ENCODE measurements at regions not wholly inside any gene's neighbourhood (a gene's known extent, or its start where the extent isn't known, plus 50 kb on each side); places are given as distances from the start of the nearest gene placed in this dataset.
"Not testable (repeated sequence)": the region's sequence is repeated elsewhere in the genome, so short reads cannot be mapped to it uniquely, and the experiment has no call there.

- Histone ChIP-seq H3K9ac (ENCODE audit: low read depth, low read length, poor library complexity) (no peak overlapping the region), H3K4me3 (ENCODE audit: low read length in 2 of 2) (no peak overlapping the region), H2BK120ac (ENCODE audit: low read depth, low read length) (no peak overlapping the region), H2BK15ac (ENCODE audit: low read length) (no peak overlapping the region), H2BK12ac (ENCODE audit: low read length) (no peak overlapping the region), H3K79me1 (ENCODE audit: low read depth, low read length) (peaks cover 4% of the 10 kb centered on the region), H3K9me3 (replicated peaks in 1 of 2; ENCODE audit: control insufficient read depth in 2 of 2, insufficient read depth in 1 of 2, low read depth in 1 of 2, low read length in 2 of 2) (no peaks in the 10 kb centered on the region), H2AFZ (ENCODE audit: low read length) (no peak overlapping the region), H2AK5ac (ENCODE audit: low read depth, low read length) (no peak overlapping the region), H3K36me3 (replicated peaks in 1 of 2; ENCODE audit: control insufficient read depth in 2 of 2, insufficient read depth in 2 of 2, low read length in 2 of 2) (peaks cover 0 to 23% of the 10 kb centered on the region in 2 donors), H3K4me2 (ENCODE audit: insufficient read depth, low read length, poor library complexity, severe bottlenecking) (no peak overlapping the region), H2BK5ac (ENCODE audit: low read length) (no peak overlapping the region), H3K4ac (ENCODE audit: low read length) (no peak overlapping the region), H4K8ac (ENCODE audit: low read depth, low read length) (no peak overlapping the region), H3K27ac (replicated peaks; ENCODE audit: low read length) (no peak overlapping the region), H3K18ac (ENCODE audit: low read length) (no peak overlapping the region), H3K27me3 (ENCODE audit: control insufficient read depth in 3 of 3, insufficient read depth in 3 of 3, low read depth in 1 of 3, low read length in 3 of 3) (no peaks in the 10 kb centered on the region), H3K23ac (ENCODE audit: low read depth, low read length, poor library complexity) (no peak overlapping the region), H4K91ac (ENCODE audit: low read depth, low read length, poor library complexity) (no peak overlapping the region), H3K14ac (ENCODE audit: low read length) (no peak overlapping the region), H3K4me1 (ENCODE audit: control insufficient read depth in 2 of 2, insufficient read depth in 1 of 2, low read depth in 1 of 2, low read length in 2 of 2) (peaks cover 2 to 9% of the 10 kb centered on the region in 2 donors)
- no CpG with 5 or more reads among the region's 4 CpGs for WGBS, 2 donors (ENCODE audit: extremely low coverage in 2 of 2, insufficient read length in 2 of 2, insufficient replicate concordance in 1 of 2)
- DNase-seq (ENCODE audit: low spot score) = no peak
Observed at GRCh38 chr9:36462245-36462644, 62.2 kb upstream of the RNF38 start.

- Histone ChIP-seq H2BK5ac (ENCODE audit: low read length) (no peak overlapping the region), H3K4me1 (ENCODE audit: control insufficient read depth in 2 of 2, insufficient read depth in 1 of 2, low read depth in 1 of 2, low read length in 2 of 2) (peaks cover 2 to 9% of the 10 kb centered on the region in 2 donors), H4K91ac (ENCODE audit: low read depth, low read length, poor library complexity) (no peak overlapping the region), H3K27ac (replicated peaks; ENCODE audit: low read length) (no peak overlapping the region), H3K9me3 (replicated peaks in 1 of 2; ENCODE audit: control insufficient read depth in 2 of 2, insufficient read depth in 1 of 2, low read depth in 1 of 2, low read length in 2 of 2) (no peaks in the 10 kb centered on the region), H3K18ac (ENCODE audit: low read length) (no peak overlapping the region), H2BK15ac (ENCODE audit: low read length) (no peak overlapping the region), H2BK12ac (ENCODE audit: low read length) (no peak overlapping the region), H3K4ac (ENCODE audit: low read length) (no peak overlapping the region), H2AFZ (ENCODE audit: low read length) (no peak overlapping the region), H3K9ac (ENCODE audit: low read depth, low read length, poor library complexity) (no peak overlapping the region), H4K8ac (ENCODE audit: low read depth, low read length) (no peak overlapping the region), H3K36me3 (replicated peaks in 1 of 2; ENCODE audit: control insufficient read depth in 2 of 2, insufficient read depth in 2 of 2, low read length in 2 of 2) (peaks cover 0 to 24% of the 10 kb centered on the region in 2 donors), H2AK5ac (ENCODE audit: low read depth, low read length) (no peak overlapping the region), H3K4me3 (ENCODE audit: low read length in 2 of 2) (no peak overlapping the region), H3K27me3 (ENCODE audit: control insufficient read depth in 3 of 3, insufficient read depth in 3 of 3, low read depth in 1 of 3, low read length in 3 of 3) (no peaks in the 10 kb centered on the region), H3K4me2 (ENCODE audit: insufficient read depth, low read length, poor library complexity, severe bottlenecking) (no peak overlapping the region), H2BK120ac (ENCODE audit: low read depth, low read length) (no peak overlapping the region), H3K79me1 (ENCODE audit: low read depth, low read length) (peaks cover 4% of the 10 kb centered on the region), H3K14ac (ENCODE audit: low read length) (no peak overlapping the region), H3K23ac (ENCODE audit: low read depth, low read length, poor library complexity) (no peak overlapping the region)
- no peak for DNase-seq (ENCODE audit: low spot score)
Observed at GRCh38 chr9:36461323-36461722, 61.3 kb upstream of the RNF38 start.

- H3K4ac ChIP-seq (ENCODE audit: low read length); H3K18ac ChIP-seq (ENCODE audit: low read length); H3K27ac ChIP-seq (replicated peaks; ENCODE audit: low read length); H2BK120ac ChIP-seq (ENCODE audit: low read depth, low read length); H3K9me3 ChIP-seq (replicated peaks in 1 of 2; ENCODE audit: control insufficient read depth in 2 of 2, insufficient read depth in 1 of 2, low read depth in 1 of 2, low read length in 2 of 2); H2BK5ac ChIP-seq (ENCODE audit: low read length); H3K27me3 ChIP-seq (ENCODE audit: control insufficient read depth in 3 of 3, insufficient read depth in 3 of 3, low read depth in 1 of 3, low read length in 3 of 3); H2BK12ac ChIP-seq (ENCODE audit: low read length); H3K14ac ChIP-seq (ENCODE audit: low read length); DNase-seq (ENCODE audit: low spot score); H2BK15ac ChIP-seq (ENCODE audit: low read length); H4K91ac ChIP-seq (ENCODE audit: low read depth, low read length, poor library complexity); H3K79me1 ChIP-seq (ENCODE audit: low read depth, low read length); H4K8ac ChIP-seq (ENCODE audit: low read depth, low read length); H2AK5ac ChIP-seq (ENCODE audit: low read depth, low read length); H3K4me1 ChIP-seq (ENCODE audit: control insufficient read depth in 2 of 2, insufficient read depth in 1 of 2, low read depth in 1 of 2, low read length in 2 of 2); H3K4me3 ChIP-seq (ENCODE audit: low read length in 2 of 2); H3K4me2 ChIP-seq (ENCODE audit: insufficient read depth, low read length, poor library complexity, severe bottlenecking); H3K9ac ChIP-seq (ENCODE audit: low read depth, low read length, poor library complexity); H2AFZ ChIP-seq (ENCODE audit: low read length); H3K23ac ChIP-seq (ENCODE audit: low read depth, low read length, poor library complexity): not testable (repeated sequence)
- peaks cover 0 to 22% of the 10 kb centered on the region in 2 donors for H3K36me3 ChIP-seq (replicated peaks in 1 of 2; ENCODE audit: control insufficient read depth in 2 of 2, insufficient read depth in 2 of 2, low read length in 2 of 2)
- WGBS, 2 donors (ENCODE audit: extremely low coverage in 2 of 2, insufficient read length in 2 of 2, insufficient replicate concordance in 1 of 2) = no CpG with 5 or more reads among the region's 17 CpGs
Observed at GRCh38 chr9:36458430-36458915, 58.4 kb upstream of the RNF38 start.

- Histone ChIP-seq H3K79me1 (ENCODE audit: low read depth, low read length) (peaks cover 4% of the 10 kb centered on the region), H3K9me3 (replicated peaks in 1 of 2; ENCODE audit: control insufficient read depth in 2 of 2, insufficient read depth in 1 of 2, low read depth in 1 of 2, low read length in 2 of 2) (no peaks in the 10 kb centered on the region), H2AK5ac (ENCODE audit: low read depth, low read length) (no peak overlapping the region), H2BK120ac (ENCODE audit: low read depth, low read length) (no peak overlapping the region), H3K23ac (ENCODE audit: low read depth, low read length, poor library complexity) (no peak overlapping the region), H3K4ac (ENCODE audit: low read length) (no peak overlapping the region), H2BK12ac (ENCODE audit: low read length) (no peak overlapping the region), H3K4me3 (ENCODE audit: low read length in 2 of 2) (no peak overlapping the region), H3K14ac (ENCODE audit: low read length) (no peak overlapping the region), H4K91ac (ENCODE audit: low read depth, low read length, poor library complexity) (no peak overlapping the region), H2AFZ (ENCODE audit: low read length) (no peak overlapping the region), H3K4me1 (ENCODE audit: control insufficient read depth in 2 of 2, insufficient read depth in 1 of 2, low read depth in 1 of 2, low read length in 2 of 2) (peaks cover 2 to 9% of the 10 kb centered on the region in 2 donors), H3K18ac (ENCODE audit: low read length) (no peak overlapping the region), H3K4me2 (ENCODE audit: insufficient read depth, low read length, poor library complexity, severe bottlenecking) (no peak overlapping the region), H3K9ac (ENCODE audit: low read depth, low read length, poor library complexity) (no peak overlapping the region), H2BK5ac (ENCODE audit: low read length) (no peak overlapping the region), H3K27me3 (ENCODE audit: control insufficient read depth in 3 of 3, insufficient read depth in 3 of 3, low read depth in 1 of 3, low read length in 3 of 3) (no peaks in the 10 kb centered on the region), H4K8ac (ENCODE audit: low read depth, low read length) (no peak overlapping the region), H3K27ac (replicated peaks; ENCODE audit: low read length) (no peak overlapping the region), H3K36me3 (replicated peaks in 1 of 2; ENCODE audit: control insufficient read depth in 2 of 2, insufficient read depth in 2 of 2, low read length in 2 of 2) (peaks cover 0 to 17% of the 10 kb centered on the region in 2 donors), H2BK15ac (ENCODE audit: low read length) (no peak overlapping the region)
- DNase-seq (ENCODE audit: low spot score) = no peak
- WGBS, 2 donors (ENCODE audit: extremely low coverage in 2 of 2, insufficient read length in 2 of 2, insufficient replicate concordance in 1 of 2) = no CpG with 5 or more reads among the region's 7 CpGs
Observed at GRCh38 chr9:36457836-36458429, 57.9 kb upstream of the RNF38 start.
